GM04503 (cell line): ENCODE measurements at regions not wholly inside any gene's neighbourhood (a gene's known extent, or its start where the extent isn't known, plus 50 kb on each side); places are given as distances from the start of the nearest gene placed in this dataset.

Experiments used
- DNase-seq: peaks from one replicate; pipeline ENCODE4 v3.0.0-alpha.2; 2012; ENCODE audit warnings: low read depth

- no peak for DNase-seq
Observed at GRCh38 chr3:43783987-43784639, 93.4 kb downstream of the ABHD5 start.

GRCh38 chr3:43784640-43785011 lies 93.9 kb downstream of the ABHD5 start:
- DNase-seq: no peak

GRCh38 chr3:43785551-43785950 lies 94.8 kb downstream of the ABHD5 start:
- DNase-seq: peak; percentile 45

GRCh38 chr3:43786102-43786501 lies 95.4 kb downstream of the ABHD5 start:
- no peak for DNase-seq

GRCh38 chr3:43786526-43787305 lies 96.0 kb downstream of the ABHD5 start:
- no peak for DNase-seq

- DNase-seq: no peak
Observed at GRCh38 chr3:43787330-43787729, 96.6 kb downstream of the ABHD5 start.

- no peak for DNase-seq
Observed at GRCh38 chr3:43789028-43789427, 98.3 kb downstream of the ABHD5 start.

GRCh38 chr3:43790060-43790459 lies 99.3 kb downstream of the ABHD5 start:
- no peak for DNase-seq

GRCh38 chr3:43790476-43790875 lies 99.7 kb downstream of the ABHD5 start:
- no peak for DNase-seq

- DNase-seq: no peak
Observed at GRCh38 chr3:43791246-43791645, 100.5 kb downstream of the ABHD5 start.

- DNase-seq: no peak
Observed at GRCh38 chr3:43792904-43793303, 102.2 kb downstream of the ABHD5 start.

GRCh38 chr3:43793648-43794372 lies 103.1 kb downstream of the ABHD5 start:
- no peak for DNase-seq

GRCh38 chr3:43794776-43795175 lies 104.0 kb downstream of the ABHD5 start:
- DNase-seq: peak; percentile 59

GRCh38 chr3:43795491-43795890 lies 104.8 kb downstream of the ABHD5 start:
- DNase-seq: no peak

- DNase-seq: no peak
Observed at GRCh38 chr3:43796041-43796596, 105.4 kb downstream of the ABHD5 start.

GRCh38 chr3:43797794-43798193 lies 107.1 kb downstream of the ABHD5 start:
- no peak for DNase-seq

GRCh38 chr3:43810797-43811196 lies 120.1 kb downstream of the ABHD5 start:
- no peak for DNase-seq

GRCh38 chr3:43814461-43814860 lies 123.7 kb downstream of the ABHD5 start:
- DNase-seq: no peak

- no peak for DNase-seq
Observed at GRCh38 chr3:43816372-43816771, 125.6 kb downstream of the ABHD5 start.

- no peak for DNase-seq
Observed at GRCh38 chr3:43817064-43817463, 126.3 kb downstream of the ABHD5 start.

GRCh38 chr3:43817825-43818224 lies 127.1 kb downstream of the ABHD5 start:
- DNase-seq: no peak

GRCh38 chr3:43818229-43818628 lies 127.5 kb downstream of the ABHD5 start:
- no peak for DNase-seq
